IMR-90 (cell line): ENCODE measurements at regions not wholly inside any gene's neighbourhood (a gene's known extent, or its start where the extent isn't known, plus 50 kb on each side); places are given as distances from the start of the nearest gene placed in this dataset.

Experiments
- ATAC-seq: fragments of 200-7000 bp; cut with Tn5 transposase; 2 replicates; pipeline ENCODE4 v1.9.1; 2020; ENCODE audit warnings: low read depth, mild to moderate bottlenecking, moderate library complexity
- BruUV-seq: library from RNA; stranded (reverse); fragments of 400-500 nt; replicated peaks from 2 replicates; lab custom pipeline; 2021; lab: Mats Ljungman, UMichigan
- CTCF ChIA-PET: fragments of 300-600 bp; formaldehyde crosslinking; extraction: SDS; loops from one replicate; lab custom pipeline; 2021; ENCODE audit warnings: antibody characterized with exemption; lab: Yijun Ruan, JAX
- POLR2A ChIA-PET: fragments of 300-600 bp; sonication (Branson Sonifier 250); formaldehyde crosslinking; loops from one replicate; lab custom pipeline; 2022; ENCODE audit warnings: antibody characterized with exemption; ENCODE audit not compliant: unreplicated experiment; lab: Charles Lee
- DNase-seq: peaks from one replicate; pipeline ENCODE4 v3.0.0; 2013
- H2AFZ ChIP-seq: replicated peaks from 2 replicates; pipeline ENCODE3; 2013; ENCODE audit warnings: low read length, mild to moderate bottlenecking; ENCODE audit not compliant: poor library complexity
- H2AK5ac ChIP-seq: 2 replicates; pipeline ENCODE4 v1.6.1; 2013; ENCODE audit warnings: low read depth, low read length, inconsistent platforms
- H2AK9ac ChIP-seq: replicated peaks from 2 replicates; pipeline ENCODE3; 2013; ENCODE audit warnings: mild to moderate bottlenecking, low read depth, low read length, moderate library complexity; ENCODE audit not compliant: poor library complexity
- H2BK120ac ChIP-seq: 2 replicates; pipeline ENCODE4 v1.6.1; 2013; ENCODE audit warnings: low read depth, low read length, inconsistent platforms
- H2BK15ac ChIP-seq: 3 replicates; pipeline ENCODE4 v1.6.1; 2013; ENCODE audit warnings: low read depth, low read length, inconsistent platforms
- H2BK20ac ChIP-seq: 2 replicates; pipeline ENCODE4 v1.6.1; 2013; ENCODE audit warnings: low read depth, mild to moderate bottlenecking, inconsistent platforms, low read length, moderate library complexity
- H2BK5ac ChIP-seq: 2 replicates; pipeline ENCODE4 v1.6.1; 2013; ENCODE audit warnings: mild to moderate bottlenecking, low read depth, low read length, inconsistent platforms; ENCODE audit not compliant: poor library complexity, severe bottlenecking
- H3K14ac ChIP-seq: replicated peaks from 2 replicates; pipeline ENCODE4 v1.6.1; 2013; ENCODE audit warnings: low read depth, low read length, inconsistent platforms
- H3K18ac ChIP-seq: 2 replicates; pipeline ENCODE4 v1.6.1; 2013; ENCODE audit warnings: low read depth, low read length, control low read depth
- H3K23ac ChIP-seq: 2 replicates; pipeline ENCODE4 v1.6.1; 2013; ENCODE audit warnings: low read depth, low read length, inconsistent platforms
- H3K27ac ChIP-seq: 2 replicates; pipeline ENCODE4 v1.5.1; 2013; ENCODE audit warnings: mild to moderate bottlenecking, control low read depth, low read length; ENCODE audit not compliant: insufficient read depth
- H3K27me3 ChIP-seq: 2 replicates; pipeline ENCODE4 v1.6.1; 2013; ENCODE audit warnings: low read length; ENCODE audit not compliant: control insufficient read depth, insufficient read depth
- H3K36me3 ChIP-seq: 2 replicates; pipeline ENCODE4 v1.6.1; 2013; ENCODE audit warnings: low read length, mixed read lengths; ENCODE audit not compliant: control insufficient read depth, insufficient read depth
- H3K4ac ChIP-seq: 2 replicates; pipeline ENCODE4 v1.6.1; 2013; ENCODE audit warnings: low read depth, low read length, inconsistent platforms
- H3K4me1 ChIP-seq: 2 replicates; pipeline ENCODE4 v1.6.1; 2013; ENCODE audit warnings: low read length, mixed read lengths; ENCODE audit not compliant: control insufficient read depth, insufficient read depth
- H3K4me2 ChIP-seq: 2 replicates; pipeline ENCODE4 v1.6.1; 2013; ENCODE audit warnings: low read depth, mild to moderate bottlenecking, control low read depth, low read length, moderate library complexity
- H3K4me3 ChIP-seq: 2 replicates; pipeline ENCODE4 v1.5.1; 2013; ENCODE audit warnings: low read depth, mild to moderate bottlenecking, control low read depth, low read length, moderate library complexity; ENCODE audit not compliant: insufficient read depth
- H3K56ac ChIP-seq: 2 replicates; pipeline ENCODE4 v1.6.1; 2013; ENCODE audit warnings: low read length, inconsistent platforms; ENCODE audit not compliant: insufficient read depth; ENCODE audit errors: extremely low read depth
- H3K79me1 ChIP-seq, 2 experiments: 2 replicates each; pipeline ENCODE4 v1.6.1; 2013; ENCODE audit warnings: low read length in 2 of 2, inconsistent platforms in 1 of 2, low read depth in 1 of 2
- H3K9ac ChIP-seq: 2 replicates; pipeline ENCODE4 v1.6.1; 2013; ENCODE audit warnings: low read depth, low read length, control low read depth
- H3K9me1 ChIP-seq: 2 replicates; pipeline ENCODE4 v1.6.1; 2013; ENCODE audit warnings: low read length, inconsistent platforms; ENCODE audit not compliant: insufficient read depth
- H3K9me3 ChIP-seq: 2 replicates; pipeline ENCODE4 v1.6.1; 2013; ENCODE audit warnings: low read length; ENCODE audit not compliant: control insufficient read depth, insufficient read depth
- H4K20me1 ChIP-seq: 2 replicates; pipeline ENCODE4 v1.6.1; 2013; ENCODE audit warnings: low read length, inconsistent platforms; ENCODE audit not compliant: insufficient read depth
- H4K5ac ChIP-seq: 2 replicates; pipeline ENCODE4 v1.6.1; 2013; ENCODE audit warnings: mild to moderate bottlenecking, low read depth, low read length, control low read depth
- H4K8ac ChIP-seq, 2 experiments: 2 replicates each; pipeline ENCODE4 v1.6.1; 2013; ENCODE audit warnings: low read depth in 2 of 2, low read length in 2 of 2, control low read depth in 1 of 2, inconsistent platforms in 1 of 2
- H4K91ac ChIP-seq: 2 replicates; pipeline ENCODE4 v1.6.1; 2013; ENCODE audit warnings: low read depth, low read length, inconsistent platforms; ENCODE audit not compliant: insufficient read depth
- CHD1 ChIP-seq: IDR thresholded peaks from 2 replicates; pipeline ENCODE4 v1.6.1; 2012; ENCODE audit warnings: low read depth, low read length, improper control_type of control experiment
- WGBS, 2 experiments: methylation state at CpG; one replicate each; pipeline versions ENCODE4 v1.1.5 to v1.1.7; 2013; ENCODE audit warnings: missing lambda C conversion rate in 2 of 2; ENCODE audit not compliant: insufficient read length in 1 of 2; ENCODE audit errors: extremely low coverage in 2 of 2; 5-methylcytosine and 5-hydroxymethylcytosine counted together
- dilution Hi-C: fragments of 300-500 bp; cut with HindIII; formaldehyde crosslinking; loops from one replicate; pipeline ENCODE4 v1.14.3; 2018; ENCODE audit warnings: low sequenced_read_pairs; ENCODE audit not compliant: unreplicated experiment
- in situ Hi-C: fragments of 300-500 bp; cut with MboI; formaldehyde crosslinking; loops from 3 replicates; pipeline ENCODE4 v1.14.3; 2019; ENCODE audit warnings: low sequenced_read_pairs, inconsistent platforms, mixed read lengths
- intact Hi-C: fragments of 100-400 bp; cut with micrococcal nuclease; formaldehyde crosslinking; loops from 2 replicates; pipeline ENCODE4 v1.10.0; 2022
- TF ChIP-seq, protein P1 (sequence below): fragments of 150-350 bp; IDR thresholded peaks from 2 replicates; pipeline ENCODE4 v1.6.1; 2017; ENCODE audit warnings: mild to moderate bottlenecking, antibody characterized with exemption, low read length, low read depth

- Histone ChIP-seq H3K9me3 (peaks cover 3% of the 10 kb centered on the region), H3K18ac (no peak overlapping the region), H4K5ac (no peak overlapping the region), H3K27me3 (no peaks in the 10 kb centered on the region), H2AFZ (no peak overlapping the region), H3K9ac (no peak overlapping the region), H3K27ac (no peak overlapping the region), H2BK120ac (no peak overlapping the region), H3K9me1 (no peaks in the 10 kb centered on the region), H4K91ac (no peak overlapping the region), H3K4ac (no peak overlapping the region), H2BK5ac (no peak overlapping the region), H4K8ac (no peak overlapping the region), H3K4me2 (no peak overlapping the region), H2AK5ac (no peak overlapping the region), H3K14ac (no peak overlapping the region), H3K36me3 (no peaks in the 10 kb centered on the region), H2BK15ac (no peak overlapping the region), H2AK9ac (no peak overlapping the region), H3K79me1 (no peaks in the 10 kb centered on the region), H4K20me1 (no peaks in the 10 kb centered on the region), H3K23ac (no peak overlapping the region), H3K4me1 (no peaks in the 10 kb centered on the region), H3K56ac (no peak overlapping the region), H3K4me3 (no peak overlapping the region), H2BK20ac (no peak overlapping the region)
- in situ Hi-C loops (no loop called here), intact Hi-C loops (no loop called here), dilution Hi-C loops (no loop called here)
- 20% methylated on average over 1 of the region's 3 CpGs; no CpG with 5 or more reads in 1 of the 2 experiments for WGBS, 2 experiments
- ChIA-PET CTCF (no interaction called here), POLR2A (no interaction called here)
- DNase-seq (no peak), ATAC-seq (no peak)
- TF ChIP-seq CHD1 = no peak
- TF ChIP-seq, protein P1, sequence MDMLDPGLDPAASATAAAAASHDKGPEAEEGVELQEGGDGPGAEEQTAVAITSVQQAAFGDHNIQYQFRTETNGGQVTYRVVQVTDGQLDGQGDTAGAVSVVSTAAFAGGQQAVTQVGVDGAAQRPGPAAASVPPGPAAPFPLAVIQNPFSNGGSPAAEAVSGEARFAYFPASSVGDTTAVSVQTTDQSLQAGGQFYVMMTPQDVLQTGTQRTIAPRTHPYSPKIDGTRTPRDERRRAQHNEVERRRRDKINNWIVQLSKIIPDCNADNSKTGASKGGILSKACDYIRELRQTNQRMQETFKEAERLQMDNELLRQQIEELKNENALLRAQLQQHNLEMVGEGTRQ = no peak
- BruUV-seq = no TSS peak
These were observed 149.4 kb downstream of the NXPE2 start for GRCh38 chr11:114827736-114828135.
